Liver (tissue), 3 donors: ENCODE measurements at regions not wholly inside any gene's neighbourhood (a gene's known extent, or its start where the extent isn't known, plus 50 kb on each side); places are given as distances from the start of the nearest gene placed in this dataset.

Experiments
- CTCF ChIP-seq: fragments of 150-350 bp; IDR thresholded peaks from 2 replicates; pipeline ENCODE4 v1.5.1; 2017; ENCODE audit warnings: improper control_type of control experiment, low read depth, low read length; ENCODE audit not compliant: missing input control
- MAX ChIP-seq: IDR thresholded peaks from 2 replicates; pipeline ENCODE4 v1.6.1; 2016; ENCODE audit warnings: antibody characterized with exemption
- RAD21 ChIP-seq, 2 donors: IDR thresholded peaks; 2 replicates each; pipeline ENCODE4 v1.6.1; 2016; ENCODE audit warnings: antibody characterized with exemption in 2 of 2, mild to moderate bottlenecking in 2 of 2
- REST ChIP-seq: IDR thresholded peaks from 2 replicates; pipeline ENCODE4 v1.6.1; 2016; ENCODE audit warnings: antibody characterized with exemption, mild to moderate bottlenecking
- RXRA ChIP-seq, 2 donors: IDR thresholded peaks; 2 replicates each; pipeline ENCODE4 v1.6.1; 2017 to 2018; ENCODE audit warnings: antibody characterized with exemption in 2 of 2, mild to moderate bottlenecking in 1 of 2
- TAF1 ChIP-seq: conservative IDR thresholded peaks from 2 replicates; pipeline ENCODE4 v1.6.1; 2016; ENCODE audit warnings: antibody characterized with exemption, mild to moderate bottlenecking
- ZBTB33 ChIP-seq: IDR thresholded peaks from 2 replicates; pipeline ENCODE4 v1.6.1; 2016; ENCODE audit warnings: antibody characterized with exemption
- donor health status: healthy.
- donor health status: healthy.

GRCh38 chr14:28999656-29000055 is 233.1 kb downstream of the FOXG1 start:
- TF ChIP-seq RAD21 (IDR thresholded peaks at IDR 0.05) (no peak), CTCF (no peak), MAX (no peak), RXRA (IDR thresholded peaks at IDR 0.05) (no peak), ZBTB33 (no peak), TAF1 (no peak), REST (no peak)
